ENCODE measurements at regions not wholly inside any gene's neighbourhood (a gene's known extent, or its start where the extent isn't known, plus 50 kb on each side); places are given as distances from the start of the nearest gene placed in this dataset.
"Not testable (repeated sequence)": the region's sequence is repeated elsewhere in the genome, so short reads cannot be mapped to it uniquely, and the experiment has no call there.

- TF ChIP-seq POLR2AphosphoS5 (IDR thresholded peaks at IDR 0.05) (no peak), CTCF (IDR thresholded peaks at IDR 0.05) (no peak), EP300 (IDR thresholded peaks at IDR 0.05; ENCODE audit: low read depth) (no peak)
- H3K27me3 ChIP-seq, result no peaks in the 10 kb centered on the region
- H3K4me1 ChIP-seq, result no peaks in the 10 kb centered on the region
- H3K27ac ChIP-seq, result no peak overlapping the region
- whole genome bisulfite sequencing, 2 donors (ENCODE audit: low coverage in 1 of 2), result 32 to 43% methylated on average over 2 of the region's 2 CpGs
- intact Hi-C loops (cut with DNase I; ENCODE audit: low total_unique reads), result no loop called here
- no peak for DNase-seq
- in situ Hi-C loops (cut with MboI; ENCODE audit: low pct_ligation_motif_present in 1 of 4, low pct_unique_long_range_greater_than_20kb in 1 of 4, low sequenced_read_pairs in 3 of 4), result no loop called here
- no peaks in the 10 kb centered on the region for H3K9me3 ChIP-seq
- H3K36me3 ChIP-seq, result no peaks in the 10 kb centered on the region
- H3K4me3 ChIP-seq, result no peak overlapping the region
Observed at GRCh38 chr3:146705225-146705624, 100.1 kb upstream of the PLSCR5 start.

GRCh38 chr3:146702237-146702636 lies 97.1 kb upstream of the PLSCR5 start:
- H3K4me1 ChIP-seq, result no peaks in the 10 kb centered on the region
- H3K9me3 ChIP-seq, result no peaks in the 10 kb centered on the region
- no peak overlapping the region for H3K27ac ChIP-seq
- TF ChIP-seq EP300 (IDR thresholded peaks at IDR 0.05; ENCODE audit: low read depth), result no peak
- no peak overlapping the region for H3K4me3 ChIP-seq
- H3K36me3 ChIP-seq, result no peaks in the 10 kb centered on the region
- no peak for DNase-seq
- H3K27me3 ChIP-seq, result no peaks in the 10 kb centered on the region
- intact Hi-C loops (cut with DNase I; ENCODE audit: low total_unique reads) (no loop called here), in situ Hi-C loops (cut with MboI; ENCODE audit: low pct_ligation_motif_present in 1 of 4, low pct_unique_long_range_greater_than_20kb in 1 of 4, low sequenced_read_pairs in 3 of 4) (no loop called here)
- 79% methylated on average over 5 of the region's 5 CpGs; no CpG with 5 or more reads in 1 of the 2 donors for WGBS, 2 donors (ENCODE audit: low coverage in 1 of 2)

- Histone ChIP-seq H3K36me3 (no peaks in the 10 kb centered on the region), H3K4me3 (no peak overlapping the region), H3K9me3 (no peaks in the 10 kb centered on the region), H3K4me1 (no peaks in the 10 kb centered on the region), H3K27ac (no peak overlapping the region), H3K27me3 (no peaks in the 10 kb centered on the region)
- 73 to 100% methylated on average over 2 to 3 of the region's 3 CpGs for WGBS, 2 donors (ENCODE audit: low coverage in 1 of 2)
- intact Hi-C loops (cut with DNase I; ENCODE audit: low total_unique reads) (no loop called here), in situ Hi-C loops (cut with MboI; ENCODE audit: low pct_ligation_motif_present in 1 of 4, low pct_unique_long_range_greater_than_20kb in 1 of 4, low sequenced_read_pairs in 3 of 4) (no loop called here)
- no peak for DNase-seq
- no peak for TF ChIP-seq CTCF (IDR thresholded peaks at IDR 0.05)
- no peak for TF ChIP-seq POLR2A (IDR thresholded peaks at IDR 0.05)
- no peak for TF ChIP-seq EP300 (IDR thresholded peaks at IDR 0.05; ENCODE audit: low read depth)
- TF ChIP-seq POLR2AphosphoS5 (IDR thresholded peaks at IDR 0.05), result no peak
Observed at GRCh38 chr3:146701246-146701645, 96.1 kb upstream of the PLSCR5 start.

- H3K9me3 ChIP-seq; H3K4me3 ChIP-seq; DNase-seq; H3K4me1 ChIP-seq; H3K36me3 ChIP-seq; intact Hi-C loops (cut with DNase I; ENCODE audit: low total_unique reads); in situ Hi-C loops (cut with MboI; ENCODE audit: low pct_ligation_motif_present in 1 of 4, low pct_unique_long_range_greater_than_20kb in 1 of 4, low sequenced_read_pairs in 3 of 4); H3K27me3 ChIP-seq; H3K27ac ChIP-seq: not testable (repeated sequence)
Observed at GRCh38 chr3:146700025-146700424, 94.9 kb upstream of the PLSCR5 start.

- H3K36me3 ChIP-seq, result no peaks in the 10 kb centered on the region
- 100% methylated on average over 2 of the region's 2 CpGs; no CpG with 5 or more reads in 1 of the 2 donors for WGBS, 2 donors (ENCODE audit: low coverage in 1 of 2)
- H3K9me3 ChIP-seq, result no peaks in the 10 kb centered on the region
- H3K27ac ChIP-seq, result no peak overlapping the region
- no peaks in the 10 kb centered on the region for H3K27me3 ChIP-seq
- H3K4me1 ChIP-seq, result no peaks in the 10 kb centered on the region
- intact Hi-C loops (cut with DNase I; ENCODE audit: low total_unique reads) (no loop called here), in situ Hi-C loops (cut with MboI; ENCODE audit: low pct_ligation_motif_present in 1 of 4, low pct_unique_long_range_greater_than_20kb in 1 of 4, low sequenced_read_pairs in 3 of 4) (no loop called here)
- DNase-seq, result no peak
- H3K4me3 ChIP-seq, result no peak overlapping the region
- no peak for TF ChIP-seq EP300 (IDR thresholded peaks at IDR 0.05; ENCODE audit: low read depth)
- no peak for TF ChIP-seq CTCF (IDR thresholded peaks at IDR 0.05)
Observed at GRCh38 chr3:146692254-146692653, 87.1 kb upstream of the PLSCR5 start.
